AG04450 (cell line): ENCODE measurements at regions not wholly inside any gene's neighbourhood (a gene's known extent, or its start where the extent isn't known, plus 50 kb on each side); places are given as distances from the start of the nearest gene placed in this dataset.

Experiments
- CTCF ChIA-PET: fragments of 300-600, 350-600 bp; formaldehyde crosslinking; extraction: SDS; loops from one replicate; lab custom pipeline; 2022; ENCODE audit warnings: antibody characterized with exemption, inconsistent platforms; lab: Charles Lee
- POLR2A ChIA-PET: fragments of 350-600 bp; formaldehyde crosslinking; extraction: SDS; loops from one replicate; lab custom pipeline; 2021; ENCODE audit warnings: antibody characterized with exemption, inconsistent platforms; lab: Yijun Ruan, JAX
- DNase-seq: peaks from one replicate; pipeline ENCODE4 v3.0.0-alpha.2; 2011; ENCODE audit warnings: low read depth, low spot score
- H3K27ac ChIP-seq: one replicate; pipeline ENCODE4 v1.5.1; 2012; ENCODE audit warnings: low read depth, low read length, control low read depth
- H3K27me3 ChIP-seq: one replicate; pipeline ENCODE4 v1.6.0; 2012; ENCODE audit warnings: low read length; ENCODE audit not compliant: control insufficient read depth, insufficient read depth
- H3K4me3 ChIP-seq: 2 replicates; pipeline ENCODE4 v1.5.1; 2011; ENCODE audit warnings: mild to moderate bottlenecking, low read depth, low read length, control low read depth
- H3K9me3 ChIP-seq: 2 replicates; pipeline ENCODE4 v1.5.1; 2012; ENCODE audit warnings: low read length; ENCODE audit not compliant: control insufficient read depth, insufficient read depth
- CTCF ChIP-seq: IDR thresholded peaks from 2 replicates; pipeline ENCODE4 v1.5.1; 2011; ENCODE audit warnings: low read depth, low read length, control low read depth, inconsistent platforms

- CTCF ChIA-PET, result no interaction called here
- Histone ChIP-seq H3K9me3 (no peaks in the 10 kb centered on the region), H3K4me3 (no peak overlapping the region), H3K27ac (no peak overlapping the region), H3K27me3 (no peaks in the 10 kb centered on the region)
- DNase-seq, result no peak
- POLR2A ChIA-PET, result no interaction called here
- no peak for TF ChIP-seq CTCF
Observed at GRCh38 chr1:182246783-182247182, 144.8 kb downstream of the GLUL start.

- Histone ChIP-seq H3K4me3 (no peak overlapping the region), H3K27me3 (no peaks in the 10 kb centered on the region), H3K9me3 (no peaks in the 10 kb centered on the region), H3K27ac (no peak overlapping the region)
- ChIA-PET POLR2A (no interaction called here), CTCF (no interaction called here)
- no peak for TF ChIP-seq CTCF
- no peak for DNase-seq
Observed at GRCh38 chr1:182245040-182245439, 146.6 kb downstream of the GLUL start.

- Histone ChIP-seq H3K4me3 (no peak overlapping the region), H3K27ac (no peak overlapping the region), H3K27me3 (no peaks in the 10 kb centered on the region), H3K9me3 (no peaks in the 10 kb centered on the region)
- ChIA-PET POLR2A (no interaction called here), CTCF (no interaction called here)
- no peak for TF ChIP-seq CTCF
- no peak for DNase-seq
Observed at GRCh38 chr1:182244451-182244850, 147.1 kb downstream of the GLUL start.

GRCh38 chr1:182242641-182243040 is 148.9 kb downstream of the GLUL start:
- DNase-seq, result no peak
- Histone ChIP-seq H3K27ac (no peak overlapping the region), H3K27me3 (no peaks in the 10 kb centered on the region), H3K4me3 (no peak overlapping the region), H3K9me3 (no peaks in the 10 kb centered on the region)
- POLR2A ChIA-PET, result no interaction called here
- CTCF ChIA-PET, result no interaction called here
- no peak for TF ChIP-seq CTCF

- no peak overlapping the region for H3K27ac ChIP-seq
- H3K27me3 ChIP-seq, result no peaks in the 10 kb centered on the region
- no peak for TF ChIP-seq CTCF
- POLR2A ChIA-PET, result no interaction called here
- no peak for DNase-seq
- no peak overlapping the region for H3K4me3 ChIP-seq
- CTCF ChIA-PET, result interaction anchor here (0.6 kb wide), 1 partner anchor 97 kb away, joined by 3 read pairs; no protein-coding TSS in a partner anchor
- no peaks in the 10 kb centered on the region for H3K9me3 ChIP-seq
Observed at GRCh38 chr1:182240085-182240484, 151.5 kb downstream of the GLUL start.
